ENCODE measurements at regions not wholly inside any gene's neighbourhood (a gene's known extent, or its start where the extent isn't known, plus 50 kb on each side); places are given as distances from the start of the nearest gene placed in this dataset.

DNA sequence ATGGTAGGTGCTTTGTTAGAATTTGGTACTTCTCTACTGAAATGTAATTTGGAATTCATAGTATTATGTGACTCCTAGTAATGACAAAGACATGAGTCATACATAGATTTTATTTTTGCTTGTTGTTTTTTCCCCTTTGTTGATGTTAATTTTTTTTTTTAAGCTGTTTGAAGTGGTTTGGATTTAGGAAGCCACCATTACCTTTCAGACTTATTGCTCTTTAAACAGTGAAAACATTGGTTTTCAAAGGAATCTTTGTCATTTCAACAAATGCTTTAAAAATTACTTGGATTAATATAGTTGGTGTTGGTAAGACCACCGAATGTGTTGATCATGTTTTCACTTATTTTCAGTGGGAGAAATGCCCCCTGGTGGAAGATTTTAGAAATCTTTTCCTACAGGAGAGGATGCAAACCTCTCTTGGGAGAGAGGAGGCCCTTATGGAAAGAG lies 170.1 kb upstream of the PITX1 start:
- Mint-ChIP-seq H3K4me3 (ENCODE audit: unreplicated experiment) (no peak overlapping the region), H3K4me1 (ENCODE audit: unreplicated experiment) (peaks cover 13% of the 10 kb centered on the region), H3K36me3 (ENCODE audit: unreplicated experiment) (peaks cover 7% of the 10 kb centered on the region), H3K27ac (ENCODE audit: unreplicated experiment) (no peak overlapping the region), H3K9me3 (ENCODE audit: unreplicated experiment) (peaks cover 19% of the 10 kb centered on the region), H3K27me3 (ENCODE audit: unreplicated experiment) (peaks cover 29% of the 10 kb centered on the region)
- no peak for DNase-seq (ENCODE audit: extremely low spot score, unreplicated experiment)
- TF ChIP-seq, protein P1, sequence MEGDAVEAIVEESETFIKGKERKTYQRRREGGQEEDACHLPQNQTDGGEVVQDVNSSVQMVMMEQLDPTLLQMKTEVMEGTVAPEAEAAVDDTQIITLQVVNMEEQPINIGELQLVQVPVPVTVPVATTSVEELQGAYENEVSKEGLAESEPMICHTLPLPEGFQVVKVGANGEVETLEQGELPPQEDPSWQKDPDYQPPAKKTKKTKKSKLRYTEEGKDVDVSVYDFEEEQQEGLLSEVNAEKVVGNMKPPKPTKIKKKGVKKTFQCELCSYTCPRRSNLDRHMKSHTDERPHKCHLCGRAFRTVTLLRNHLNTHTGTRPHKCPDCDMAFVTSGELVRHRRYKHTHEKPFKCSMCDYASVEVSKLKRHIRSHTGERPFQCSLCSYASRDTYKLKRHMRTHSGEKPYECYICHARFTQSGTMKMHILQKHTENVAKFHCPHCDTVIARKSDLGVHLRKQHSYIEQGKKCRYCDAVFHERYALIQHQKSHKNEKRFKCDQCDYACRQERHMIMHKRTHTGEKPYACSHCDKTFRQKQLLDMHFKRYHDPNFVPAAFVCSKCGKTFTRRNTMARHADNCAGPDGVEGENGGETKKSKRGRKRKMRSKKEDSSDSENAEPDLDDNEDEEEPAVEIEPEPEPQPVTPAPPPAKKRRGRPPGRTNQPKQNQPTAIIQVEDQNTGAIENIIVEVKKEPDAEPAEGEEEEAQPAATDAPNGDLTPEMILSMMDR (IDR thresholded peaks at IDR 0.05) = peak; percentile 39

DNA sequence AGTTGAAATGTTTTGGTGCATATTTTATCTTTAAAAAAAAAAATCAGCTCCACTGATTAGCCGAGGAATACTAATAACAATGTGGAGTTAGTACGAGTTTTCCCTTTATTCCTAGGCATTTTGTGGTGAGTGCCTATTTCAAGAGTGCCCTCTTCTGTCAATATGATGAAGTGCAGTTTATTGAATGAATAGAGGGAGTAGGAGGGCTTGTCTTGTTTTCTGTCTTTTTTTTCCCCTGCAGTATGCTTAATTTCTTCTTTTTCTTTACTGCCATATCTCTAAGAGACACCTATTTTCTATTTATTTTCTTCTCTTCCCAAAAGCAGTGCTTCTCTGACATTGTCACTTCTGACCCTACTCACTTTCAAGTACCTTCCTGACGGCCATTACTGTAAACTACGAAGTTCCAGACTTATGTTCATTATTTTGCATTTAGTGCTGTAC lies 169.6 kb upstream of the PITX1 start:
- peaks cover 19% of the 10 kb centered on the region for H3K9me3 Mint-ChIP-seq (ENCODE audit: unreplicated experiment)
- H3K27ac Mint-ChIP-seq (ENCODE audit: unreplicated experiment) = no peak overlapping the region
- peaks cover 7% of the 10 kb centered on the region for H3K4me1 Mint-ChIP-seq (ENCODE audit: unreplicated experiment)
- H3K4me3 Mint-ChIP-seq (ENCODE audit: unreplicated experiment) = no peak overlapping the region
- TF ChIP-seq, protein P1 (IDR thresholded peaks at IDR 0.05) = peak; percentile 24
- peaks cover 7% of the 10 kb centered on the region for H3K36me3 Mint-ChIP-seq (ENCODE audit: unreplicated experiment)
- no peak for DNase-seq (ENCODE audit: extremely low spot score, unreplicated experiment)
- peaks cover 34% of the 10 kb centered on the region for H3K27me3 Mint-ChIP-seq (ENCODE audit: unreplicated experiment)

DNA sequence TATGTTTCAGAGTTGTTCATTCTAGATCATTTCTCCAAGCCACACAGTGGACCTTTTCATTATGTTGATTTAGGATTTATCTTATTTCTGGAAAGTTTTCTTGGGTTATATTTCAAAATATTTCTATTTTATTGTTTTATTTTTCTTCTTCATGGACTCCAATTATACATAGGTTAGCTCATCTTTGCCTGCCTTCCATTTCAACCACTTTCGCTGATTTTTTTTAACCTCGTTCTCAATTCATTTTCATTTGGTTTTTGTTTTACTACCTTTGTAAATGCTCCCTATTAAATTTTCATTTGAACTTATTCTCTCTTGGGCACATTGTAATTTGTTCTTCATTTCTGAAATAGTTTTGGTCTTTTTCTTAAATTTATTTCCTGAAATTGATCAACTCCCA lies 169.0 kb upstream of the PITX1 start:
- Mint-ChIP-seq H3K36me3 (ENCODE audit: unreplicated experiment) (peaks cover 7% of the 10 kb centered on the region), H3K9me3 (ENCODE audit: unreplicated experiment) (peaks cover 19% of the 10 kb centered on the region), H3K27me3 (ENCODE audit: unreplicated experiment) (peaks cover 40% of the 10 kb centered on the region), H3K4me3 (ENCODE audit: unreplicated experiment) (no peak overlapping the region), H3K4me1 (ENCODE audit: unreplicated experiment) (peaks cover 3% of the 10 kb centered on the region), H3K27ac (ENCODE audit: unreplicated experiment) (no peak overlapping the region)
- TF ChIP-seq, protein P1 (IDR thresholded peaks at IDR 0.05) = no peak
- DNase-seq (ENCODE audit: extremely low spot score, unreplicated experiment) = no peak

DNA sequence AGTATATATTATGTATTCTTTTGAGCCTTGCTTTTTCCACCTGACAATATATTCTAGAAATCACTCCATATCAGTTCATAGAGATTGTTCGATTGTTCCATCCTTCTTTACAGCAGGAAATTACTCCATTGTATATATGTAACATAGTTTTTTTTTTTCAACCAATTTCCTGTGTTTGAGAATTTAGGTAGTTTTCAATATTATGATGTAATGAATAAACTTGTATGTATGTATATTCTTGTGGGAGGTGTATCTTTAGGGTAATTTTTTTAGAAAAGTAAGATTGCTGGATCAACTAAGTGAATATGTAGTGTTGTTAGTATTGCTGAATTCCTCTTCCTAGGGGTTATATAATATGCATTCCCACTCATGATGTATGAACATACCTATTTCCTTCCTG lies 165.9 kb upstream of the PITX1 start:
- peaks cover 29% of the 10 kb centered on the region for H3K9me3 Mint-ChIP-seq (ENCODE audit: unreplicated experiment)
- H3K27me3 Mint-ChIP-seq (ENCODE audit: unreplicated experiment) = peaks cover 55% of the 10 kb centered on the region
- no peak overlapping the region for H3K4me3 Mint-ChIP-seq (ENCODE audit: unreplicated experiment)
- DNase-seq (ENCODE audit: extremely low spot score, unreplicated experiment) = no peak
- H3K4me1 Mint-ChIP-seq (ENCODE audit: unreplicated experiment) = no peaks in the 10 kb centered on the region
- no peak overlapping the region for H3K27ac Mint-ChIP-seq (ENCODE audit: unreplicated experiment)
- H3K36me3 Mint-ChIP-seq (ENCODE audit: unreplicated experiment) = peaks cover 9% of the 10 kb centered on the region
- TF ChIP-seq, protein P1 (IDR thresholded peaks at IDR 0.05) = no peak

DNA sequence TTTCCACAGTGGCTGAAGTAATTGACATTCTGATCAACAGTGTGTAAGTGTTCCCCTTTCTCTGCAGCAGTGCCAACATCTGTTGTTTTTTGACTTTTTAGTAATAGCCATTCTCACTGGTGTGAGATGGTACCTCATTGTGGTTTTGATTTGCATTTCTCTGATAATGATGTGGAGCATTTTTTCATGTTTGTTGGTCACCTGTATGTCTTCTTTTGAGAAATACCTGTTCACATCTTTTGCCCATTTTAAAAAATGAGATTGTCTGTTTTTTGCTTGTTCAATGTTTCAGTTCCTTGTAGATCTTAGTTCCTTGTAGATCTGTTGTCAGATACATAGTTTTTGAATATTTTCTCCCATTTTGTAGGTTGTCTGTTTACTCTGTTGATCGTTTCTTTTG lies 162.5 kb upstream of the PITX1 start:
- Mint-ChIP-seq H3K9me3 (ENCODE audit: unreplicated experiment) (peaks cover 10% of the 10 kb centered on the region), H3K4me1 (ENCODE audit: unreplicated experiment) (peaks cover 2% of the 10 kb centered on the region), H3K4me3 (ENCODE audit: unreplicated experiment) (no peak overlapping the region), H3K27ac (ENCODE audit: unreplicated experiment) (no peak overlapping the region), H3K27me3 (ENCODE audit: unreplicated experiment) (peaks cover 74% of the 10 kb centered on the region), H3K36me3 (ENCODE audit: unreplicated experiment) (peaks cover 3% of the 10 kb centered on the region)
- no peak for DNase-seq (ENCODE audit: extremely low spot score, unreplicated experiment)
- TF ChIP-seq, protein P1 (IDR thresholded peaks at IDR 0.05) = no peak

Measured in osteocyte (in vitro differentiated cells).